ENCODE measurements at regions not wholly inside any gene's neighbourhood (a gene's known extent, or its start where the extent isn't known, plus 50 kb on each side); places are given as distances from the start of the nearest gene placed in this dataset.
"Not testable (repeated sequence)": the region's sequence is repeated elsewhere in the genome, so short reads cannot be mapped to it uniquely, and the experiment has no call there.

- H3K27ac Mint-ChIP-seq (ENCODE audit: unreplicated experiment) = no peak overlapping the region
- no peak for TF ChIP-seq CTCF (conservative IDR thresholded peaks at IDR 0.05)
- DNase-seq (ENCODE audit: low read depth, low spot score) = no peak
- peaks cover 3% of the 10 kb centered on the region for H3K9me3 Mint-ChIP-seq
- H3K36me3 Mint-ChIP-seq (ENCODE audit: low read depth) = no peaks in the 10 kb centered on the region
- no peaks in the 10 kb centered on the region for H3K27me3 Mint-ChIP-seq (ENCODE audit: low read depth)
- no peaks in the 10 kb centered on the region for H3K4me1 Mint-ChIP-seq
- no peak overlapping the region for H3K4me3 Mint-ChIP-seq
Measured at GRCh38 chr4:116001291-116001690, 887.9 kb upstream of the NDST4 start.

GRCh38 chr4:115986573-115986972, 873.2 kb upstream of the NDST4 start:
- no peak for TF ChIP-seq CTCF (conservative IDR thresholded peaks at IDR 0.05)
- DNase-seq (ENCODE audit: low read depth, low spot score) = no peak
- H3K27ac Mint-ChIP-seq (ENCODE audit: unreplicated experiment) = no peak overlapping the region

GRCh38 chr4:115975421-115976001, 862.1 kb upstream of the NDST4 start:
- H3K9me3 Mint-ChIP-seq; H3K4me3 Mint-ChIP-seq; H3K36me3 Mint-ChIP-seq (ENCODE audit: low read depth); H3K27me3 Mint-ChIP-seq (ENCODE audit: low read depth); DNase-seq (ENCODE audit: low read depth, low spot score): not testable (repeated sequence)
- H3K27ac Mint-ChIP-seq (ENCODE audit: unreplicated experiment) = peak overlapping the region; percentile 17
- H3K4me1 Mint-ChIP-seq = peaks cover 16% of the 10 kb centered on the region

More at GRCh38 chr4:115986573-115986972, 873.2 kb upstream of the NDST4 start:
- H3K27me3 Mint-ChIP-seq (ENCODE audit: low read depth) = no peaks in the 10 kb centered on the region
- H3K4me3 Mint-ChIP-seq = no peak overlapping the region
- H3K9me3 Mint-ChIP-seq = peaks cover 3% of the 10 kb centered on the region
- no peaks in the 10 kb centered on the region for H3K4me1 Mint-ChIP-seq
- H3K36me3 Mint-ChIP-seq (ENCODE audit: low read depth) = no peaks in the 10 kb centered on the region

- DNase-seq (ENCODE audit: low read depth, low spot score) = no peak
Measured at GRCh38 chr4:115973768-115974167, 860.3 kb upstream of the NDST4 start.

GRCh38 chr4:115972967-115973366, 859.5 kb upstream of the NDST4 start:
- DNase-seq (ENCODE audit: low read depth, low spot score) = no peak
- H3K27ac Mint-ChIP-seq (ENCODE audit: unreplicated experiment) = no peak overlapping the region
- no peak for TF ChIP-seq CTCF (conservative IDR thresholded peaks at IDR 0.05)
- H3K36me3 Mint-ChIP-seq (ENCODE audit: low read depth) = no peaks in the 10 kb centered on the region
- H3K27me3 Mint-ChIP-seq (ENCODE audit: low read depth) = no peaks in the 10 kb centered on the region
- no peaks in the 10 kb centered on the region for H3K9me3 Mint-ChIP-seq
- peaks cover 16% of the 10 kb centered on the region for H3K4me1 Mint-ChIP-seq
- H3K4me3 Mint-ChIP-seq = no peak overlapping the region

More at GRCh38 chr4:115973768-115974167, 860.3 kb upstream of the NDST4 start:
- TF ChIP-seq CTCF (conservative IDR thresholded peaks at IDR 0.05) = no peak
- no peaks in the 10 kb centered on the region for H3K27me3 Mint-ChIP-seq (ENCODE audit: low read depth)
- peaks cover 16% of the 10 kb centered on the region for H3K4me1 Mint-ChIP-seq
- no peaks in the 10 kb centered on the region for H3K9me3 Mint-ChIP-seq
- peak overlapping the region; percentile 1 for H3K27ac Mint-ChIP-seq (ENCODE audit: unreplicated experiment)
- no peaks in the 10 kb centered on the region for H3K36me3 Mint-ChIP-seq (ENCODE audit: low read depth)
- H3K4me3 Mint-ChIP-seq = no peak overlapping the region

- no peak for TF ChIP-seq CTCF (conservative IDR thresholded peaks at IDR 0.05)
- H3K27me3 Mint-ChIP-seq (ENCODE audit: low read depth) = no peaks in the 10 kb centered on the region
- H3K27ac Mint-ChIP-seq (ENCODE audit: unreplicated experiment) = peak overlapping the region; percentile 50
- peaks cover 16% of the 10 kb centered on the region for H3K4me1 Mint-ChIP-seq
- DNase-seq (ENCODE audit: low read depth, low spot score) = no peak
- H3K36me3 Mint-ChIP-seq (ENCODE audit: low read depth) = no peaks in the 10 kb centered on the region
- no peak overlapping the region for H3K4me3 Mint-ChIP-seq
- H3K9me3 Mint-ChIP-seq = no peaks in the 10 kb centered on the region
Measured at GRCh38 chr4:115970859-115971258, 857.4 kb upstream of the NDST4 start.
